Ascending aorta (tissue), 2 donors: ENCODE measurements at regions not wholly inside any gene's neighbourhood (a gene's known extent, or its start where the extent isn't known, plus 50 kb on each side); places are given as distances from the start of the nearest gene placed in this dataset.

ENCODE experiments used
- DNase-seq, 2 donors: peaks; one replicate each; pipeline ENCODE4 v3.0.0-alpha.2; 2019; ENCODE audit warnings: low spot score in 2 of 2
- H3K27ac ChIP-seq, 2 donors: fragments of 200-600 bp; sonication (generic); one replicate each; pipeline ENCODE4 v1.5.1; 2016 to 2017; ENCODE audit warnings: mild to moderate bottlenecking in 1 of 2
- H3K27me3 ChIP-seq: fragments of 200-600 bp; sonication (generic); one replicate; pipeline ENCODE4 v1.5.1; 2017
- H3K36me3 ChIP-seq, 2 donors: fragments of 200-600 bp; sonication (generic); one replicate each; pipeline ENCODE4 v1.5.1; 2016
- H3K4me1 ChIP-seq, 2 donors: fragments of 200-600 bp; sonication (generic); one replicate each; pipeline ENCODE4 v1.5.1; 2016 to 2017; ENCODE audit warnings: mild to moderate bottlenecking in 1 of 2
- H3K4me3 ChIP-seq, 2 donors: fragments of 200-600 bp; sonication (generic); one replicate each; pipeline ENCODE4 v1.5.1; 2016 to 2017; ENCODE audit warnings: mild to moderate bottlenecking in 1 of 2
- H3K9me3 ChIP-seq, 2 donors: fragments of 200-600 bp; sonication (generic); one replicate each; pipeline ENCODE4 v1.5.1; 2016
- intact Hi-C: fragments of 100-400 bp; cut with DNase I; formaldehyde crosslinking; loops from one replicate; pipeline ENCODE4 v1.15.1; 2023
- TF ChIP-seq, protein P1 (sequence below), 3 experiments: fragments of 200-600 bp in 2 of 3; fragments of 450-650 bp in 1 of 3; sonication (generic) in 2 of 3; IDR thresholded peaks; one replicate each; pipeline ENCODE4 v1.5.1; 2016 to 2019; ENCODE audit warnings: antibody characterized with exemption in 3 of 3, mild to moderate bottlenecking in 1 of 3, moderate library complexity in 1 of 3

DNA sequence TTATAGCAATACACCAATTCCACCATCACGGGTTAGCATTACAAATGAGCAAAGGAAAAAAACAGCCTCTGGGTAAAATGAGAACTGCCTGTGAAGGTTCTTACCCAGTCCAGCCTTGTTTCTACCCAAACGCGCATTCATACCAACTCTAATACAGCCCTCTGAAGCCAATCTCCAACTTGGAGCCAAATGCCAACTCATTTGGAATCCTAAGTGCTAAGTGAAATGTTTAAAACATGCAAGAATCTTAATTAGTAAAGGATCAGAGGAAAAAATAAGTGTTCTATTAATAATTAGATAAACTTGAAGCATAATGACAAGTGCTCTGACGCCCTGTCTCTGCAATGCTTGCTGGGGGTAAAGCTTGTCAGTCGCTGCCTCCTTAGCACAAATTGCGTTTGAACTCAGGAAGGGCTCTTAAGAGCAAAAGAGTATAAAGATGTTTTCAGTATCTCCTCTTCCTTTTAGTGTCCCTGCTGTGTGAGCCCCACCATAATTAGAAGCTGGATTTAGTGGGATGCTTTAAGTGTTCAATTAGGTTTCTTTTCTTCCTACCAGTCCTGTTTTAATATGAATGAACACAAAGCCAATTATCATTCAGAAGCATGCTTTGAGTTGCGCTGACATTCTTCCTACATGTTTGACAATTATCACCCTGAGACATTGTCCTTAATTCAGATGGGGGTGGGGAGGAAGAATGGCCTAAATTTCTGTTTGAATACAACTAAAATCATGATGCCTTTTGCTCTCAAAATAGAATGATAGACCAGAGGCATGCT is 537.6 kb downstream of the DTWD2 start:
- H3K9me3 ChIP-seq, result no peaks in the 10 kb centered on the region
- intact Hi-C loops, result no loop called here
- H3K4me1 ChIP-seq, result no peaks in the 10 kb centered on the region
- H3K27ac ChIP-seq, result no peak overlapping the region
- TF ChIP-seq, protein P1, sequence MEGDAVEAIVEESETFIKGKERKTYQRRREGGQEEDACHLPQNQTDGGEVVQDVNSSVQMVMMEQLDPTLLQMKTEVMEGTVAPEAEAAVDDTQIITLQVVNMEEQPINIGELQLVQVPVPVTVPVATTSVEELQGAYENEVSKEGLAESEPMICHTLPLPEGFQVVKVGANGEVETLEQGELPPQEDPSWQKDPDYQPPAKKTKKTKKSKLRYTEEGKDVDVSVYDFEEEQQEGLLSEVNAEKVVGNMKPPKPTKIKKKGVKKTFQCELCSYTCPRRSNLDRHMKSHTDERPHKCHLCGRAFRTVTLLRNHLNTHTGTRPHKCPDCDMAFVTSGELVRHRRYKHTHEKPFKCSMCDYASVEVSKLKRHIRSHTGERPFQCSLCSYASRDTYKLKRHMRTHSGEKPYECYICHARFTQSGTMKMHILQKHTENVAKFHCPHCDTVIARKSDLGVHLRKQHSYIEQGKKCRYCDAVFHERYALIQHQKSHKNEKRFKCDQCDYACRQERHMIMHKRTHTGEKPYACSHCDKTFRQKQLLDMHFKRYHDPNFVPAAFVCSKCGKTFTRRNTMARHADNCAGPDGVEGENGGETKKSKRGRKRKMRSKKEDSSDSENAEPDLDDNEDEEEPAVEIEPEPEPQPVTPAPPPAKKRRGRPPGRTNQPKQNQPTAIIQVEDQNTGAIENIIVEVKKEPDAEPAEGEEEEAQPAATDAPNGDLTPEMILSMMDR (IDR thresholded peaks at IDR 0.05), result no peak
- H3K36me3 ChIP-seq, result no peaks in the 10 kb centered on the region
- H3K4me3 ChIP-seq, result no peak overlapping the region
- no peaks in the 10 kb centered on the region for H3K27me3 ChIP-seq
- DNase-seq, result no peak

DNA sequence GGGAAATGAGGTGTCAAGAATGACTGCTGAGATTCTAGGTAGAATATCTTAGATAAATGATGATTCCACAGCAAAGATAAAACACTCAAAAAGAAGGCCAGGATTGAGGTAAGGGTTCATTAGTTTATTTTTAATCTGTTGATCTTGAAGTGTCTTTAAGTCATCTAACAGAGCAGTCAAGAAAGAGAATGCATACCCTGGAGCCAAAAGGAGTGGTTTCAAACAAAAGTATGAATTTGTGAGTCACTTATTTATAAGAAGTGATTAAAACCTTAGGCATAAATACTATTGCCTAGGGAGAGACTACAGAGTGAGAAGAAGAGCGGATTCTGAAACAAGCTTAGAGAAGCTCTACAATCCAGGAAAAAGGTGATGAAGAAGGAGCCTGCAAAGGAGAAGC is 541.0 kb downstream of the DTWD2 start:
- H3K36me3 ChIP-seq, result no peaks in the 10 kb centered on the region
- H3K4me1 ChIP-seq, result no peaks in the 10 kb centered on the region
- no peaks in the 10 kb centered on the region for H3K27me3 ChIP-seq
- DNase-seq, result no peak
- no peak overlapping the region for H3K27ac ChIP-seq
- H3K4me3 ChIP-seq, result no peak overlapping the region
- TF ChIP-seq, protein P1 (IDR thresholded peaks at IDR 0.05), result no peak
- intact Hi-C loops, result no loop called here
- no peaks in the 10 kb centered on the region for H3K9me3 ChIP-seq

DNA sequence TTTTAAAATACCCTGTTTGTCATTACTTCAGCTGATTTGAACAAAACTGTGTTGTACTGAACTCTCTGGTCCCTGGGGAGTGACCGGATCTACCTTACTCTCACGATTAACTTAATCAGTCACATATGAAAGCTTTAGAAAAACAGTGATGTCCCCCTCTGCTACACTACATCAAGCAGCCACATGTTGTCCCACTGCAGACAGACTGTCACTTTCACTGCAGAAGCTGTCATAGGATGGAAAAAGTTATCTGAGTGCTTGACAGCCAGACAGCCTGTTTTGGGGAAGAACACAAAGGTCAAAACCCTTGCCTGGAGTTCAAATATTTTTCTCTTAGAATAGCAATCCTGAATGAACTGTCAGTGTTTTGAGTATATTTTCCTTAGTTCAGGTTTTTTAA is 546.4 kb downstream of the DTWD2 start:
- intact Hi-C loops, result no loop called here
- no peak for DNase-seq
- Histone ChIP-seq H3K27me3 (no peaks in the 10 kb centered on the region), H3K36me3 (no peaks in the 10 kb centered on the region), H3K4me1 (no peaks in the 10 kb centered on the region), H3K27ac (no peak overlapping the region), H3K4me3 (no peak overlapping the region), H3K9me3 (no peaks in the 10 kb centered on the region)
- TF ChIP-seq, protein P1 (IDR thresholded peaks at IDR 0.05), result no peak

DNA sequence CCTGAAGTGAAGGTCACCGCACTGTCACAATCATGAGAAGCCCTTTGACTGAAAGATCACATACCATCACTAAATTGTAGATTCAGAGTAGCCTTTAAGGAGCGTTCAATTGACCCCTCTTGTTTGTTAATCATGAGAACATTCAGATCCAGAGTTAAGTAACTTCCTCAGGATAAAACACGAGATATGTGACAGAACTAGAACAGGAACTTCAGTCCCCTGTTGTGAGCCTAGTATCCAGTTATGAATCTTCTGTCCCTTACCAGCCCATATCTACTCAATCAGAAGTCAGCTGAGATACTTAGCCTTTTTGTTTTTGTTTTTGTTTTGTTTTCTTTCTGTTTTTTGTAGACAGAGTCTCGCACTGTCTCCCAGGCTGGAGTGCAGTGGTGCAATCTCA is 547.3 kb downstream of the DTWD2 start:
- DNase-seq, result no peak

DNA sequence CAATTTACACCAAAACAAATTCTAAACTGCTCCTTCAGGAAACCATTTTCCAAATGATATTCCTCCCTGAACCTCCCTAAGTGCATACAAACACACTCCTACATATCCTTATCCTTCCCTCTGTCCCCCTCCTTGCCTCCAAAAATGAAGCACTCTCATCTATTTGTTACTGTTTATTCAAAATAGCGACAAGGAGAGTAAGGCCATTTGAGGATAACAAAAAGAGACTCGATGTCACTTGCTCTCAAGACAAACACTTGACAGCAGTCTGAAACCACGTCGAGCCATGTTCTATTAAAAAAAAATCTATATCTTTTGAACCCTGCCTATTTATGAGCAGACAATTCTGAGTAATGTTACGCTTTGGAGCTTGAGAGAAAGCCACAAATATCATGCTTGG is 547.9 kb downstream of the DTWD2 start:
- intact Hi-C loops, result no loop called here

More for the DNA sequence above, 547.3 kb downstream of the DTWD2 start:
- H3K4me3 ChIP-seq, result no peak overlapping the region
- no peaks in the 10 kb centered on the region for H3K36me3 ChIP-seq
- no peaks in the 10 kb centered on the region for H3K9me3 ChIP-seq
- H3K27ac ChIP-seq, result no peak overlapping the region
- H3K4me1 ChIP-seq, result no peaks in the 10 kb centered on the region
- intact Hi-C loops, result no loop called here
- TF ChIP-seq, protein P1 (IDR thresholded peaks at IDR 0.05), result no peak
- no peaks in the 10 kb centered on the region for H3K27me3 ChIP-seq

More for the DNA sequence above, 547.9 kb downstream of the DTWD2 start:
- no peak for DNase-seq
- TF ChIP-seq, protein P1 (IDR thresholded peaks at IDR 0.05), result no peak
- H3K36me3 ChIP-seq, result no peaks in the 10 kb centered on the region
- no peak overlapping the region for H3K27ac ChIP-seq
- no peaks in the 10 kb centered on the region for H3K9me3 ChIP-seq
- H3K4me3 ChIP-seq, result no peak overlapping the region
- no peaks in the 10 kb centered on the region for H3K4me1 ChIP-seq
- no peaks in the 10 kb centered on the region for H3K27me3 ChIP-seq
